HG02763 (cell line): ENCODE measurements at regions not wholly inside any gene's neighbourhood (a gene's known extent, or its start where the extent isn't known, plus 50 kb on each side); places are given as distances from the start of the nearest gene placed in this dataset.

Source experiments
- ATAC-seq: cut with Tn5 transposase; IDR thresholded peaks from one replicate; pipeline ENCODE4 v1.9.1; 2021; ENCODE audit warnings: mild to moderate bottlenecking, moderate library complexity; ENCODE audit not compliant: unreplicated experiment

DNA sequence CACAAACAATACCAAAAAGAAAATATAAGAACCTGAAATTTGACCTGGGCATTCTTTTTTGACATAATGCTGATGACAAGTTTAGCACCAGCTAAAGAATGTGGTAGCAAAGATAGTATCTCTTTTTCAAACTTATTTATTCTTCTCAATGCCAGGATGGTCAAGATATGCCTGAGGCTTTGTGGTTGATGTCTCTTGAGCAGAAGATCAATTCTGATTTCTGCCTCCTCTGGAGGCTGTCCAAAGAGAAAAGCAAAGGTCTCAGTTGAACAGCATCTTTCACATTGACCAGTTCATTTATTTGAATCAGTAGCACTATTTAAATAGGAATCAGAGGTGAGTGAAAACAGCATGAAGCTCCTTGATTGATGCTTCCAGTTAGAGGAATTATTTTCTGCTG lies 588.2 kb downstream of the HTR1A start:
- ATAC-seq: no peak

DNA sequence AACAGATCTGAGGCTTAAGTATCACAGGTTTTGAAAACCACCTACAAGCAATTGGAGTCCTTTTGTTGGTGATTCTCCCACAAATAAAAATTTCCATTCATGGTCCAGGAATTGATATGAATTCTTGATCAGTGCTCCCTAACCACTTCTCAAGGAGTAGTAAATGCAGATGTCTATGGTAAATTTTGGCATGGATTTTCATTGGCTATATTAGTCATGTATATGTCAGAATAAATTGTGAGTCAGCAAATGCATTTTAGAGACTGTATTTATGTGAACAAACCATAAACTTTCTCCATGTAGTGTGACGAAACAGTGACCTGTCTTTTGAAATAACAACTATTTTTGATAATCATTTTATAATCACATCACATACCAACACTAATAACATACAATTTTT lies 611.1 kb downstream of the HTR1A start:
- ATAC-seq: no peak

DNA sequence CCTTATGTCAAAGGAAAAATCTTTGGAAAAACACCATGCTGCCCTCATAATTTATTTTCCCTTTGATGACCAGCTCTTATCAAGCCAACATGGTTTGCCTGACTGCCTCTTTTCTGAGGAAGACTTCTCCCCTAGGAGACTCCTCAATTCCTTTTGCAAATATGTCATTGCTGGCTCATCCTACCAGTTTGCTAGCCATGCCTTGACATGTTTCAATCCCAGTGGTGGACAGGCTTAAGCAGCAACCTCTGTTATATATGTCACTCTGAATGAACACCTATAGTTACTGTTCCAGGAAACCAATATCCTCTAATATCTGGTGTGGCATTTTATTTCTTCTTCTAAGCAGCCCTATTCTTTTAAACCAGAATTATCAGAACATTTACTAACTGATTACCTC lies 615.8 kb downstream of the HTR1A start:
- ATAC-seq: no peak

DNA sequence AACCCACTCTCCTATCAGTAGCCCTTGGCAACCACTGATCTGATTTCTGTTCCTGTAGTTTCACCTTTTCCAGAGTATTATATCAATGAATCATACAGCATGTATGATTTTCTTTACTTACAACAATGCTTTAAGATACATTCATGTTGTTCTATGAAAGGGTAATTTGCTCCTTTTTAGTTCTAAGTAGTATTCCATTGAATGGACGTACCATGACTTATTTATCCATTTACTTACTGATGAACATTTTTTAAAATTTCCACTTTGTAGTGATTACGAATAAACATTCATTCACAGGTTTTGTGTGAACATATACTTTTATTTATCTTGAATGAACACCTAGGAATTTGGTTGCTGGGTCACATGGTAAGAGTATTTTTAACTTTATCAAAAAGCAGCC lies 620.8 kb downstream of the HTR1A start:
- ATAC-seq: no peak

DNA sequence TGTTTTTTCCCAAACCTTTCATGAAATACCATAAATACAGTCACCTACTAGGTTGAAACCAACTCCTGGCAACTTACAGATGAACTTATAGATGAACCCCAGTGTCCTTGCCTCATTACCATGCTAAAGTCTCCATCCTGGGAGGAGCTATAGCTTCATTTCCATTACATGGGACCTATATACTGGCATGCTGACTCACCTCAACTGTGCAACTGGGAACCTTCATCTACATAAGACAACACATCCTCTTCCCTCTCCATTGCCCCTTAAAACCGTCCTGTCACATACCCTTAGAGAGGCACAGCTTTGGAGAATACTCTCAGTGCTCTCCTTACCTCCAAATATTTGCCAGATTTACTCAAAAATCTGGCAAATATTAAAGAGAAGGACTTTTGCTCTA lies 638.3 kb downstream of the HTR1A start:
- no peak for ATAC-seq

DNA sequence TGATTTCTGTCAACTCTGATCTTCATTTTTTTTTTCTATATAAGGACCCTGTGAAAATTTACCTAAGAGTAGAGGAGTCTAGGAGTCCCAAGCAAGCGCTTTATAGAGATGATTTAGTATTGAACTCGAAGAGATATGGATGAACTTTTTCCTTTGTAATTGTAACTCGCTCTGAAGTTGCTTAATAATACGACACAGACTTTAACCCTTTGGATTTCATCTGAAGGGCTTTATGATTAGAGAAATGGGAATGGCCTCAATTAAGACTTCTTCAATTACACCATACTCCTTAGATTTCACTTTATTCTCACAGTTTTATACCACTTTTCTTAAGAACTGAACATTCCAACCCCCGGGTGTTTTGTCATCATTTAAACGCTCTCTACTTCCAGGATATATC lies 647.7 kb downstream of the HTR1A start:
- ATAC-seq: no peak

DNA sequence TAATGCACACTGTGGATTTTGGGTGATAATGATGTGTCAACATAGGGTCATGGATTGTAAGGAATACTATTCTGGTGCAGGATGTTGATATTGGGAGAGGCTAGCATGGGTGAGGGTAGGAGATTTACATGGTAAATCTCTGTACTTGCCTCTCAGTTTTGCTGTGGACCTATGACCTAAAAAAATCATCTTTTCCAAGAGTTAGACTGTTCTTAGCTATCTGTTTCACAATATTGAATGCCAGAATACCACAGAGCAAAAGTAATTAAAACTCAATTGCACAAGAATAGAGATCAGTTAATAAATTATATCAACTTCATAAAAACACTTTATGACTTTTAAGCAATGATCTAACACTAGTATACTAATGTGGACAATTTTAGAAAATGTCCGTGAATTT lies 651.6 kb downstream of the HTR1A start:
- no peak for ATAC-seq

DNA sequence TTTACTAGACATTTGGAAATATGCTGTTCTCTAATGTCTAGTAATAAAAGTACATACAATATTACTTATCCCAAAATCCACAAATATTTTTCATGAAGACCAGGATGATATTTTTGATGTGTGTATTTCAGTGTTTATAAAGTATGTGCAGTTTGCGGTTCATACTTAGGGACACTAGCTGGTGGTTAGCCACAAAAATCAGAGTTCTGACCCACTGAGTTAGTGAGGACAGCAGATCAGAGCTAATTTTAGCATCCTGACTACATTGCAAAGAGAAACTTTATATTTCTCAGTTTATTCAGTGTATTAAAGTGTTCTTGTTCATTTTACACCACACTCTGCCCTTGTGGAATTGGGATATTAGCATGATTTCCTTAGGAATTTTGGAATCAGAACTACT lies 655.3 kb downstream of the HTR1A start:
- ATAC-seq: no peak

DNA sequence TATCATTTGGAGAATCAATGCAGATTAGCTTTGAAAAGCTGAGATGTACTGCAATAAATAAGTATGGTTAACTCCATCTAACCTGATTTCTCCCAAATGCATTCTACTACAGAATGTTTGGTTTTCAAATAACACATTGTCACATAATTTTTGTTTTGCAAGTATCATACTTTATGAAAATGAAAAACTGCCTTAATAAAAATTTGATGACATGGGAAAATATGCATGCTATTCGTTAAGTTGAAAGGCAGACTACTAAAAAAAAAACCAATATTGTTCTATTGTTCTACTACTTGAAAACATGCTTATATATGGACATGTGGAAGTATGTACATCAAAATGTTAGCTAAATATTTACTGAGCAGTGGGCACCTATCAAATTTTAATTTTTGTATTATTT lies 668.9 kb downstream of the HTR1A start:
- no peak for ATAC-seq

DNA sequence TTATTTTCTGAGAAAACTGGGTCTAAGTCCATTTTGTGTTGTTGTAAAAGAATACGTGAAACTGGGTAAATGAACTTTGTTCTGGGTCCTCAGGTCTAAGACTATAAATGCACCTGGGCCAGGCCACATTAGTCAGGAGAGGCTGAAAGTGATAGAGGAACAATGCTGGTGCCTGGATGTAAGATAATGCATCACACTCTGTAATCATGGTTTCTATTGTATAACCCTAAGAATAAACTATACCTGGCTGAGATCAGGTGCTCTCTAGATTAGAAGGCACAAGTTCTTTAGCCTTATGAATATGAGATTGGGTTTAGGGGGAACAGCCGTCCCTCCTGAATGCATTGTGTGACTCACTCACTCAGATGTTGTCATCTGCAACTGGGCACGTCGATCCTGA lies 675.5 kb downstream of the HTR1A start:
- ATAC-seq: no peak

DNA sequence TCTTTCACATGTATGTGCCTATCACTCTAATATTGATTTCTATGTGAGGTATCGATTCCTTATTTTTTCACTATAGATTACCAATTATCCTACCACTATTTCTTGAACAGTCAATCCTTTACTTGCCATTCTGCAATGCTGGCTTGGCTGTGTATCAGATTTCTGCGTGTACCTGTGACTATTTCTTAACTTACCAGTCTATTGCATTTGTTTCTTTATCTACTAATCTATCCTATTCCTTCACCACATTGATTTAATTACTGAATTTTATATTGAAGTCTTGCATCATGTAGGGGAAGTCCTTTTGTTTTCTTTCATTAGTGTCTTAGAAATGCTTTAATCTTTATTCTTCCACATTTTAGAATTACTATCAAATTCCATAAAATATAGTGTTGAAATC lies 684.8 kb downstream of the LRRC70 start:
- no peak for ATAC-seq

DNA sequence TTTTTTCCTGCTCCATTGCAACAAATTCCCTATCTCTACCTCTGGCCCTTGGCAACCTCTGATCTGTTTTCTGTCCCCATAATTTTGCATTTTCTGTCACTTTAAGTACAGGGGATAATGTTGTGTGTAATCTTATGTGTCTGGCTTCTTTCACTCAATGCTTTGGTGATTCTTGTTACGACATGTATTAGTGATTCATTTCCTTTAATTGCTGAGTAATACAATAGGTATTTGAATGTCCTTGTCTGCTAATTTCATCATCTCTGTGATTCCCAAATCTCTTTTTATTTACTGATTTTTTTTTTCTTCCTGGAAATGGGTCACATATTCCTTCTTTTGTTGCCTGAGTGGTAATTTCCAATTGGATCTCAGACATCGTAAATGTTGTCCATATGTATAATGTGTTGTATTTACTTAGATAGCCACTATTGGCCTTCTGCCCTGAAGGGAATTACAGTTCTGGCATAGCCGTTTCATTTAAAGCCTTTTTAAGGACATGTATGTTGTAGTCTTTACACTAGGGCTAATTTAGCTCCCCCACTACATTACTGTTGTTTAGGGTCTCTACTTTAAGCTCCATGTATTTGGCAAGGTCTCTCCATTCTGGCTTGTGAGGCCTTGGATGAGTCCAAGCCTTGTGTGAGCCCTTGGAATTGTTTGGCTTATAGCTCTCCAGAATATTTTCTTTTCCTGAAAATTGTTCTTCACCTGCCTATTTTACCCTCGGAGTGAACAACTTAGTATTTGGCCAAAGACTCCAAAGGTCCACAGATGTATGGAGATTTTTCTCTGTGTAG lies 683.8 kb downstream of the LRRC70 start:
- ATAC-seq: no peak

DNA sequence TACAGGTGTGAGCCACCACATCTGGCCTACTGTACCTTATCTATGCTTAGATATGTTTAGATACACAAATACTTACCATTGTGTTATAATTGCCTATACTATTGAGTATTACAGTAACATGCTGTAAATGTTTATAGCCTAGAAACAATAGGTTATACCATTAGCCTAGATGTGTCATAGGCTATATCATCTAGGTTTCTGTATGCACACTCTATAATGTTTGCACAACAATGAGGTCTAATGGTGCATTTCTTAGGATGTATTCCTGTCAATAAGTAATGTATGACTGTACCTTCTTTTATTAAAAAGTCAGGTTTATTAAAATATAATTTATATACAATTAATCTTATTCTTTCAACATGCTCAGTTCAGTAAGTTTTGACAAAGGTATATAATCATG lies 683.1 kb downstream of the LRRC70 start:
- ATAC-seq: no peak

DNA sequence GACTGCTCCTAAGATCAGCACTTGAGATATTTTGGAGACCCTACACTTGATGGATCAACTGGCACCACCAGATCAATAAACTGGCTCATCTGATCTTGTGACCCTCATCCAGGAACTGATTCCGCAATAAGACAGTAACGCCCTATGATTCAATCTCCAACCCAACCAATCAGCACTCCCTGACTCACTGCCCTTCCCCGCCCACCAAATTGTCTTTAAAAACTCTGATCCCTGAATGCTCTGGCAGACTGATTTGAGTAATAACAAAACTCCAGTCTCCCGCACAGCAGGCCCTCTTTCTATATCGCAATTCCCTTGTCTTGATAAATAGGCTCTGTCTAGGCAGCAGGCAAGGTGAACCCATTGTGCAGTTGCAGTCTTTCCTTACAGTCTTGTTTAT lies 677.0 kb downstream of the LRRC70 start:
- ATAC-seq: no peak

DNA sequence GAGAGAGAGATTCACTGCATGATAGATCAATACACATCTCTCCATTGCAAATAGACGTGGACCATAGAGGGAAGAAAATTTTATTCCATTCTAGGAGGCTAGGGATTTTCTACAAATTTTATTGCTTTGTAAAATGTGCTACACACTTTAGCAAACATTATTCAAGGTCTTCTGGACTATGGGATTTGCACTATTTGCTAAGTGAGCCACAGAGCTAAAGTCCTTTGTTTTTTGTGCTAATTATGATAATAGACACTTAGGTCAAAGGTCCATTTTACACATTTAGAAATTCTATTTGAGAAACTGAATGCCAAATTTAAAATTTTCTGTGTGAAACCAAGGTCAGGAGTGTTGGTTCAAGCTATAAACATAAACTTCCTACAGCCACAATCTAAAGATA lies 672.3 kb downstream of the LRRC70 start:
- ATAC-seq: no peak

DNA sequence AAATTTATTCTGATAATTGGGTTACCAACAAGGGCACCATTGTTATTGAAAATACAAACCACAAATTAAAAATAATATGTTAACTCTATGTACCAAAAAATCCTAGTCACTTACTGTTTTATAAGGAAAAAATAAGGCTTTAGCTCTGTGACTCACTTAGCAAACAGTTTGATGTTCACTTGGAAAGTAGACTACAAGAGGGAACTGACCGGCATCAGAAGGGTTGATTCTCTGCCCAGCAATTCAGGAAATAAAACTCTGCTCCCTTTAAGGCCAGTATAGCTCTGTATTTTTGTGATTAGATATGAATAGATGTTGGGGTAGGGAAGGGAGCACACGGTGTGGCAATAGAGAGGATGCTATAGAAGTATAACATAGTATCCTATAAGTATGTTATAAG lies 671.3 kb downstream of the LRRC70 start:
- ATAC-seq: no peak

DNA sequence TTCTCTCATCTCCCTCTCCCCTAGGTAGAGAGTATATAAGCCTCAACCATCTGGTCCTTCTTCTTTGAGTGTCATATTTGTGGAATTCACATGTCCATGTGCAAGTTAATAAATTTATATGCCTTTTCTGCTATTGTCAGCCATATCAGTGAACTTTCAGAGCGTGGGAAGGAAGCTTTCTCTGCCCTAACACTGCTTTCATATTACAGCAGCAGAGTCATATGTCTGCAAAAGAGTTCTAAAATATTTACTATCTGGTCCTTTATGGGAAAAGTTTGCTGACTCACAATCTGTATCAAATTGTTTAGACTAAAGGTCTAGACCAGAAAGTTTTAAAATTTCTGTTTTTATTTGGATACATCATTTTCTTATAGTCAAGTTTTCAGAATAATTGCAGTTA lies 669.0 kb downstream of the LRRC70 start:
- no peak for ATAC-seq

DNA sequence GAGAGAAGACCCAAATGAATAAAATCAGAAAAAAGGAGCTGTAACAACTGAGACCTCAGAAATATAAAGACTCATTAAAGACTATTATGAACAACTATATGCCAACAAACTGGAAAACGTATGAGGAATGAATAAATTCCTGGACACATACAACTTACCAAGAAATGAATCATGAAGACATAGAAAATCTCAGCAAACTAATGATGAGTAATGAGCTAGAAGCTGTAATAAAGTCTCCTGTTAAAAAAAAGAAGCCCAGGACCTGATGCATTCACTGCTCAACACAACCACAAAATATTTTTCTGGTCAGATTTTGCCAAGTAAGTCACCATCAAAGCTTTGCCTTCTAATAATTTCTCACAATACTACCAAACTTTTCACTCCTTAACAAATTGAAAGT lies 666.7 kb downstream of the LRRC70 start:
- ATAC-seq: no peak

DNA sequence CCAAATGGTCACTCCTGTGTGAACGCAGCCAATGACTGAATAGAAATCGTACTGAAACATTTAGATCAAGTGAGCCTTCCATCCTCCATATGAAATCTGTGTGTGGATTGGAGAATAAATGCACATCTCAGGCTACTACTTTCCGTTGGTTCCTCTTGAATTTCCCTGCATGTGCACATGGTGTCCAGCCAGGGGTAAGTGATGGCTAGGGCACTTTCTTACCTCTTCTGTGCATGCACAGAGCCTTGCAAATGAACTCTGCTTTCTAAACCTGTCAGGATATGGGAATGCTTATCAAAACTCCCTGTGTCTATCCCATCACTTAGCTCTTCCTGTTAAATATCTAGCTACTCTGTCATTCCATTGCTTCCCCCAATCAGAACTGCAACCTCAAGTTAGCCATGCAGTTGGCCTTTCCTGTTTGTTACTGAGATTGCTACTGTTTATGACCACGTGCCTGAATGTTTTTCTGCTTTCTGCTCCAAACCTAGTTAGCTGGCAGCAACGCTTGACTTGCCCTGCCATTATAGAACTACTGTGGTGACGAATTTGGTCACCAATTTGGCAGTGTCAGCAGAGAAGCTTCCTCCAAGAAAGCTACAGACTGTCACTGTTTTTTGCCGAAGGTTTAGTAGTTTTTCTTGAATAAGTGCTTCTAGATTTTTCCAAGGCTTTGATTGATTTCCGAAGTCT lies 661.6 kb downstream of the LRRC70 start:
- ATAC-seq: no peak

DNA sequence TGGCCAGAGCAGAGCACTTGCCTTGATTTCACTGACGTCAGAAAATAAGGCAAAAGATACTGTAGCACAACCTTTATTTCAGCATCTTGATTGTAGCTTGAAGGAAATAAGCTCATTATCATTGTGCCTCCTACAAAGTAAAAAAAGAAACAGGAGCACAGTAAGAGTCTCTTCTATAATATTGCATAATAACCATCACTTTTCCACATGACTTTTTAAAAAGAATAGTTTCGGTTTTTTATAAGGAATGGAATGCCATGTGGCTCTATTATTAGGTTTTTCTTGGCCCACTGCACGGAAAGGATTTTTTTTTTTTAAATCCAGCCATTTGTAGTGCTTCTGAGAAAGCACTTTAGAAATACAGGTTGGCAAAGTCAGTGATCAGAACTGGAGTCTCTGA lies 655.3 kb downstream of the LRRC70 start:
- ATAC-seq: no peak

DNA sequence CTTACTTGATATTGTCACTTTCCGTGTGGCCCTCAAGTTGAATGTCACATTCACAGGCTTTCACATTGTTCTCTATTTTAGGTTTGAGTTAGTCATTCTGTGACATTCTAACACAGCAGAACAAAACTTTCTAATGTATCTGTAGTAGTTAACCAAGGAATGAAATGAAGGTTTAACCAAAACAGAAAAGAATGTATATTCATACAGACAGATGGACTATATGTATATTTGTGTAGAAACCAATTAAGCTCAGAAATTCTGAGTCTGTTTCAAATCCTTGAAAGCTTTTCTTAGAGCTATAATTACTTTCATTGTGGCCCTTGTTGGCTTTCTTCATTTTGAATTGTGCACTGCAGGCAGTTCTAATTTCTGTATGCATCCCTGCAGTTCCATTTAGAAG lies 654.7 kb downstream of the LRRC70 start:
- ATAC-seq: no peak

DNA sequence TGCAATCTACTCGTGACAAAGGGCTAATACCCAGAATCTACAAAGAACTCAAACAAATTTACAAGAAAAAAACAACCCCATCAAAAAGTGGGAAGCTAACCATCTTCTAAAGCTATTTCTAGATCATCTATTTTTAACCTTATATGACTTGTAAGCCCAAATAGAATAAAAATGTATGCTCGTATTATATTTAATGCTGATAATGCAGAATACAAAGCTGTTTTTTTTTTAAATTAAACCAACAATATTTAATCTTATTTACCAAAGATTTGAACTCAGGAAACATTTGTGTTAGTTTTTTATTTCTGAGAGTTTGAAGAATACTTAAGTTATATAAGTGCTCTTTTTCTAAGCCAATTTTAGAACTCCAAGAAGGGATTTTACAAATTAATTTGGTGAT lies 652.1 kb downstream of the LRRC70 start:
- ATAC-seq: no peak

DNA sequence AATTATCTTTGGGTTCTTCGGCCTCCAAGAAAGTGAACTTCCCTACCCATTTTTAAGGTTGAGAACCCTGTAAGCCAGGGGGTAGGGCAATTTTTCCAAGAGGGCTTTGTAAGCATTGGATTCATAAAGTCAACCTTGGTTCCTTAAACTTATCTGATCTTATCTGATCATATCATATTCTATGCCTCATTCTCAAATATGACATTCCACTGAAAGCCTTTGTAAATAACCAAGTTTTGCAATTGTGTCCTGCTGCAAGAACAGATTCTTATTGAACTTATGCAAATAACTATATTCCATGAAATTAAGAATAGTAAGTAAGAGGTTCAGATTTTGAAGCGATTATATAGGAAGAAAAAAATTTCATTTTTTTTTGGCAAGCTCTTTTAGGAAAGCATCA lies 649.5 kb downstream of the LRRC70 start:
- no peak for ATAC-seq
